Esophagus squamous epithelium (tissue), 5 donors: ENCODE measurements at regions not wholly inside any gene's neighbourhood (a gene's known extent, or its start where the extent isn't known, plus 50 kb on each side); places are given as distances from the start of the nearest gene placed in this dataset.

Source experiments
- DNase-seq: peaks from one replicate; lab custom pipeline; 2025; lab: John Stamatoyannopoulos, UW
- H3K27ac ChIP-seq, 4 donors: fragments of 200-600 bp; sonication (generic); one replicate each; pipeline ENCODE4 v1.5.1; 2016 to 2019; ENCODE audit warnings: mild to moderate bottlenecking in 1 of 4
- H3K27me3 ChIP-seq, 4 donors: fragments of 200-600 bp; sonication (generic); 1 replicate in 3 of 4; 2 replicates in 1 of 4; pipeline versions ENCODE4 v1.5.1 to v1.6.0; 2017 to 2021; ENCODE audit warnings: antibody characterized with exemption in 1 of 4
- H3K36me3 ChIP-seq, 3 donors: fragments of 200-600 bp; sonication (generic); one replicate each; pipeline ENCODE4 v1.5.1; 2016 to 2019
- H3K4me1 ChIP-seq, 3 donors: fragments of 200-600 bp; sonication (generic); one replicate each; pipeline ENCODE4 v1.5.1; 2017 to 2019
- H3K4me3 ChIP-seq, 4 donors: fragments of 200-600 bp; sonication (generic); 1 replicate in 3 of 4; 2 replicates in 1 of 4; pipeline ENCODE4 v1.5.1; 2016 to 2019; ENCODE audit warnings: mild to moderate bottlenecking in 2 of 4, moderate library complexity in 1 of 4
- H3K9me3 ChIP-seq, 3 donors: fragments of 200-600 bp; sonication (generic); one replicate each; pipeline ENCODE4 v1.5.1; 2016 to 2019
- POLR2A ChIP-seq, 4 donors: fragments of 450-650 bp; IDR thresholded peaks; one replicate each; pipeline ENCODE4 v1.6.1; 2017; ENCODE audit warnings: antibody characterized with exemption in 4 of 4, mild to moderate bottlenecking in 4 of 4, moderate library complexity in 3 of 4
- whole genome bisulfite sequencing, 2 donors: methylation state at CpG; one replicate each; pipeline ENCODE4 v1.1.5; 2018; 5-methylcytosine and 5-hydroxymethylcytosine counted together
- intact Hi-C: fragments of 100-400 bp; cut with DNase I; formaldehyde crosslinking; loops from one replicate; pipeline ENCODE4 v1.15.0; 2022
- TF ChIP-seq, protein P1 (sequence below), 6 experiments: fragments of 450-650 bp in 4 of 6; fragments of 200-600 bp in 2 of 6; sonication (generic) in 2 of 6; IDR thresholded peaks; one replicate each; pipeline ENCODE4 v1.5.1; 2016 to 2019; ENCODE audit warnings: antibody characterized with exemption in 6 of 6, mild to moderate bottlenecking in 4 of 6, moderate library complexity in 4 of 6
- donor health status: DM: yes; HTN: yes; CAD: no.

DNA sequence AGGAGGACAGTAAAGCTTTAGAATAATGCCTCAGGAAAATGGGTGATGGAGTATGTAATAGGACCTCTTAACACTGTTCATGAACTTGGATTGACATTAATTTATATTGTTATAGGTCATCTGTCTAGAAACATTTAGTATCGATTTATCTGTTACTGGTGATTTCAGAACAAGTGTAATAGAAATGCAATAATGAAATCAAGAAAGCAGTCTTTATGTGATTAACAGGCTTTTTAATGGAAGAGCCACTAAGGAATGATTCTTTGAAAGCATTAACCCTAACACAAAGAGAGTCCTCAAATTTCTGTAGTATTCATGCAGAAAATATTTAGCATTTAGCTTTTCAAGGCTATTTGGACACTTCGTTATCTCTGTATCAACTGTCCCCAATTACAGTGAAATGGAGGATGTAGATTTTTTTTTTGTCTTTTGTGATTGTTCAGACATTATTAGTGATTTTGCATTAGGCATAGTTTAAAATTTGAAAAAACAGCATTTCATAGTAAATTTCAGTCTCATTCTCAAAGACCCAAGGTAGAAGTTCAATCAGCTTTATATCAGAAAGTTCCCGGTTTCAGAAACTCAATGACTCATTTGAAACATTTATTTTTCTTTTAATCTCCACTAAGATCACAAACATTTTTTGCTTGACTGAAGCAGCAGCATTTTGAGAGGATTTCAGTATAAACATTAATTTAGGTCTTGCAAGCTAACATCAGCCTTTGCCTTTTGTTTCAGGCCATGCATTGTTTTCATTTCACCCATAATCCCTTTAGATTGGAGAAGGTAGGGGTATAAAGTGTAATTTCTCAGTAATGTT, 56.3 kb downstream of the AGTR2 start:
- no peak for DNase-seq
- Histone ChIP-seq H3K4me1 (no peaks in the 10 kb centered on the region), H3K36me3 (no peaks in the 10 kb centered on the region), H3K27me3 (no peaks in the 10 kb centered on the region), H3K4me3 (no peak overlapping the region), H3K9me3 (no peaks in the 10 kb centered on the region), H3K27ac (no peak overlapping the region)
- intact Hi-C loops: no loop called here
- 70 to 76% methylated on average over 3 of the region's 3 CpGs for WGBS, 2 donors
- no peak for TF ChIP-seq POLR2A (IDR thresholded peaks at IDR 0.05)
- TF ChIP-seq, protein P1, sequence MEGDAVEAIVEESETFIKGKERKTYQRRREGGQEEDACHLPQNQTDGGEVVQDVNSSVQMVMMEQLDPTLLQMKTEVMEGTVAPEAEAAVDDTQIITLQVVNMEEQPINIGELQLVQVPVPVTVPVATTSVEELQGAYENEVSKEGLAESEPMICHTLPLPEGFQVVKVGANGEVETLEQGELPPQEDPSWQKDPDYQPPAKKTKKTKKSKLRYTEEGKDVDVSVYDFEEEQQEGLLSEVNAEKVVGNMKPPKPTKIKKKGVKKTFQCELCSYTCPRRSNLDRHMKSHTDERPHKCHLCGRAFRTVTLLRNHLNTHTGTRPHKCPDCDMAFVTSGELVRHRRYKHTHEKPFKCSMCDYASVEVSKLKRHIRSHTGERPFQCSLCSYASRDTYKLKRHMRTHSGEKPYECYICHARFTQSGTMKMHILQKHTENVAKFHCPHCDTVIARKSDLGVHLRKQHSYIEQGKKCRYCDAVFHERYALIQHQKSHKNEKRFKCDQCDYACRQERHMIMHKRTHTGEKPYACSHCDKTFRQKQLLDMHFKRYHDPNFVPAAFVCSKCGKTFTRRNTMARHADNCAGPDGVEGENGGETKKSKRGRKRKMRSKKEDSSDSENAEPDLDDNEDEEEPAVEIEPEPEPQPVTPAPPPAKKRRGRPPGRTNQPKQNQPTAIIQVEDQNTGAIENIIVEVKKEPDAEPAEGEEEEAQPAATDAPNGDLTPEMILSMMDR (IDR thresholded peaks at IDR 0.05): no peak

DNA sequence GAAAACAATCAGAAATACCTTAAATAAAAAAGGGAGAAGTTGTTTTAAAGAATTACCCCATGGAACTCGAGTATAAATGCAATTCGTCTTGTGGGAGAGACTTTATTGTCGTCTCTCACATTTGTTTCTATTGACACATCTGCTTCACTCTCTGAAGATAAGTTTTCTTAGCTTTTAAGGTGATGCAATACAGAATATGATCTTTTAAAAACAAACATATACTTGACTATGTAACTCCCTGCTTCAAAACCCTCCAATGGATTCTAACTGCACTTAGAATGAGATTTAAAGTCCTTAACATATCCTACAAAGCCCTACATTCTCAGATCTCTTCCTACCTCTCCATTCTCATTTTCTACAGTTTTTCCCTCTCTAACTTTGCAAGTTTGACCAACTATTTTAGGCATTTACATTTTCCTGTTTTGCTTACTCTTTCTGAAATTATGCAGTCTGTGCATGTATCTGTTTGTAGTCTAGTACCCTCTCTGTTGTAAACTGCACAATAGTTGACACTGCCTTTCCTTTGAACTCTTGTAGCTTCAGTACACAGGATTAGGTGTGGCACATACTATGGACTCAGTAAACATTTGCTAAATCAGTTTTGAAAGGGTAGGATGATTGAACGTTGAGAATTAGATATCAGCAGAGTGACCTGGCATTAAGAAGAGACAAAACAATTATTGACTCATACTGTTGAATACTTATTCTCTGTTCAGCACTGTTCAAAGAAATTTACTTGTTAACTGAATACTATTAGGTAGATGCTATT, 59.8 kb downstream of the AGTR2 start:
- intact Hi-C loops: no loop called here
- 15 to 33% methylated on average over 4 of the region's 4 CpGs for WGBS, 2 donors
- TF ChIP-seq POLR2A (IDR thresholded peaks at IDR 0.05): no peak
- TF ChIP-seq, protein P1 (IDR thresholded peaks at IDR 0.05): no peak
- H3K27me3 ChIP-seq: no peaks in the 10 kb centered on the region
- H3K4me3 ChIP-seq: no peak overlapping the region
- H3K4me1 ChIP-seq: no peaks in the 10 kb centered on the region
- H3K36me3 ChIP-seq: no peaks in the 10 kb centered on the region
- H3K9me3 ChIP-seq: no peaks in the 10 kb centered on the region
- DNase-seq: no peak
- H3K27ac ChIP-seq: no peak overlapping the region

- WGBS, 2 donors: 28 to 59% methylated on average over 3 of the region's 3 CpGs
- no peak for TF ChIP-seq POLR2A (IDR thresholded peaks at IDR 0.05)
- TF ChIP-seq, protein P1 (IDR thresholded peaks at IDR 0.05): no peak
- DNase-seq: no peak
Observed at GRCh38 chrX:116232833-116233232, 62.3 kb downstream of the AGTR2 start.

GRCh38 chrX:116236666-116237065, 66.1 kb downstream of the AGTR2 start:
- no peak overlapping the region for H3K4me3 ChIP-seq
- no peak overlapping the region for H3K27ac ChIP-seq
- peaks cover 0 to 22% (median 3%) of the 10 kb centered on the region in 3 donors for H3K4me1 ChIP-seq
- no peaks in the 10 kb centered on the region for H3K9me3 ChIP-seq
- H3K36me3 ChIP-seq: no peaks in the 10 kb centered on the region
- intact Hi-C loops: no loop called here
- DNase-seq: no peak
- H3K27me3 ChIP-seq: no peaks in the 10 kb centered on the region
- no peak for TF ChIP-seq POLR2A (IDR thresholded peaks at IDR 0.05)
- TF ChIP-seq, protein P1 (IDR thresholded peaks at IDR 0.05): no peak

More at GRCh38 chrX:116232833-116233232, 62.3 kb downstream of the AGTR2 start:
- no peaks in the 10 kb centered on the region for H3K9me3 ChIP-seq
- H3K36me3 ChIP-seq: no peaks in the 10 kb centered on the region
- H3K27ac ChIP-seq: no peak overlapping the region
- H3K4me1 ChIP-seq: peaks cover 0 to 2% (median 0%) of the 10 kb centered on the region in 3 donors
- intact Hi-C loops: no loop called here
- H3K27me3 ChIP-seq: no peaks in the 10 kb centered on the region
- H3K4me3 ChIP-seq: no peak overlapping the region

DNA sequence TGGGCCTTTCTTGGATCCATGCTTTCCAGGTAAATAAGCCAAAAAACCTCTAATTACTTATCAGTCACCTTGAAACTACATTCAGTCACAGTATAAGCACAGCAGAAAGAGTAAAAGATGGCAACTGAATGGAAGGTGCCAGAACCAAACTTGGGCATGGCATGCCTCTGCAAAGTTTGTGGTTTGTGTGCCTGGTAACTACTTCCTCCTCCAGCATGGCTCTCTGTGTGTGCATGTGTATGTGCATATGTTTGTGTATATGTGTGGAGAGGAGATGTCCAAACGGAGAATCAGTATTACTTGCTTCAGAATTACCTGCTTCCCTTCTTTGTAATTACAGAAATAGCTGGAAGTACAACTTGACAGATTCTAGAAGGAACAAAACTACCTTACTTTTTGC, 67.5 kb downstream of the AGTR2 start:
- Histone ChIP-seq H3K36me3 (no peaks in the 10 kb centered on the region), H3K4me1 (peaks cover 0 to 22% (median 3%) of the 10 kb centered on the region in 3 donors), H3K4me3 (no peak overlapping the region), H3K9me3 (no peaks in the 10 kb centered on the region), H3K27me3 (no peaks in the 10 kb centered on the region), H3K27ac (no peak overlapping the region)
- DNase-seq: no peak
- intact Hi-C loops: no loop called here
- WGBS, 2 donors: 23 to 30% methylated on average over 1 of the region's 1 CpG
- TF ChIP-seq POLR2A (IDR thresholded peaks at IDR 0.05): no peak
- TF ChIP-seq, protein P1 (IDR thresholded peaks at IDR 0.05): no peak
